GM12872 (cell line): ENCODE measurements at regions not wholly inside any gene's neighbourhood (a gene's known extent, or its start where the extent isn't known, plus 50 kb on each side); places are given as distances from the start of the nearest gene placed in this dataset.

Source experiments
- CTCF ChIP-seq: IDR thresholded peaks from 3 replicates; pipeline ENCODE4 v1.5.1; 2011; ENCODE audit warnings: low read depth, mild to moderate bottlenecking, low read length, moderate library complexity; ENCODE audit not compliant: insufficient read depth

- TF ChIP-seq CTCF: no peak
Observed at GRCh38 chr4:13856387-13856786, 228.9 kb upstream of the BOD1L1 start.

- no peak for TF ChIP-seq CTCF
Observed at GRCh38 chr4:13857397-13857796, 229.9 kb upstream of the BOD1L1 start.

GRCh38 chr4:13857800-13858199 is 230.3 kb upstream of the BOD1L1 start:
- TF ChIP-seq CTCF: no peak

GRCh38 chr4:13859423-13859822 is 231.9 kb upstream of the BOD1L1 start:
- no peak for TF ChIP-seq CTCF

- TF ChIP-seq CTCF: 0 out of 3 replicates have a peak, but pooled peaks have one; percentile 2
Observed at GRCh38 chr4:13860126-13860525, 232.6 kb upstream of the BOD1L1 start.

GRCh38 chr4:13865871-13866669 is 238.5 kb upstream of the BOD1L1 start:
- TF ChIP-seq CTCF: no peak

GRCh38 chr4:13866881-13867280 is 239.4 kb upstream of the BOD1L1 start:
- no peak for TF ChIP-seq CTCF

GRCh38 chr4:13872155-13872554 is 244.6 kb upstream of the BOD1L1 start:
- TF ChIP-seq CTCF: no peak
